Adipose tissue (tissue), 3 donors: ENCODE measurements at regions not wholly inside any gene's neighbourhood (a gene's known extent, or its start where the extent isn't known, plus 50 kb on each side); places are given as distances from the start of the nearest gene placed in this dataset.

Source experiments
- H3K27ac ChIP-seq: one replicate; pipeline ENCODE4 v1.5.1; 2013; ENCODE audit warnings: low read depth, low read length
- WGBS, 3 donors: extraction: QIAGEN DNeasy Blood & Tissue Kit; methylation state at CpG; one replicate each; pipeline ENCODE4 v1.1.7; 2013; 5-methylcytosine and 5-hydroxymethylcytosine counted together
- donor health status: healthy with polysubstance abuse.
- donor health status: Bipolar disorder and iron deficiency.
- donor health status: healthy.

DNA sequence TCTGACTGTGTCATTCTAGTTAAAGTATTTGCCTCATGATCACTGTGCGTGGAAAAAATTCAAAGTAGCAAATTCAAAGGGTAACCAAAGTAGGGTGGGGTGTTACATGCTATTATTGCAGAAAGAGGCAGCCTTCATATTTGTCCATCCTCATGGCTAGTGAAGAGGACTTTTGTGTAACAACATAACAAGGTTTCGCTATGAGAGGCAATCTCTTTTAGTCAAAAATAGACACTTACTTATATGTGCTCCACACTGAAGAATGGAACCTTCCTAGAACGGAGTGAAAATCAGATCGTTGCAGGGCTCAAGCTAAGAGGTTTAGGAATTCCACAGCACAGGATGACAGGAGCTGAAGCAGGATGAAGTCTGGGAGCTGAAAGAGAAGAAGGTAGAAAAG, 345.1 kb upstream of the CBLB start:
- H3K27ac ChIP-seq = no peak overlapping the region
- 78 to 95% (median 94%) methylated on average over 4 of the region's 4 CpGs for WGBS, 3 donors

GRCh38 chr3:106214641-106215040, 345.8 kb upstream of the CBLB start:
- 76 to 87% (median 86%) methylated on average over 4 of the region's 4 CpGs for WGBS, 3 donors

DNA sequence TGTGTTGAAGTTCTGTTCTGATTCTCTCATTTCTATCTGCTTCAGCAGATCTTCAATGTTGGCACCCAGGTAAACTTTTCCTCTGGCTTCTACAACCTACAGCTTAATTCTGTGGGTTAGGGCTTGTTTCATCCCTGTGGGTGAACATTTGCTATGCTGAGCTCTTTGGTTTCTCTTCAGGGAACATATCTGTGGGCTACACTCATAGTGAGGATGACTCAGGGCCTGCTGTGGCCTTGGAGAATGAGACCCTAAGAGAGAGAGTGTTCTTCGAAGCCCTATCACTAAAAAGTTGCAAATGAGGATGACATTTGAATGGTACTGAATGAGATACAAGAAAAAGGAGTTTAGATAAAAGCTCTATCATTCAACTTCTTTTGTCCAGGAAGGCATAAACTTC, 346.2 kb upstream of the CBLB start:
- 68 to 94% (median 92%) methylated on average over 1 of the region's 1 CpG for WGBS, 3 donors
- no peak overlapping the region for H3K27ac ChIP-seq

More at GRCh38 chr3:106214641-106215040, 345.8 kb upstream of the CBLB start:
- H3K27ac ChIP-seq = no peak overlapping the region

DNA sequence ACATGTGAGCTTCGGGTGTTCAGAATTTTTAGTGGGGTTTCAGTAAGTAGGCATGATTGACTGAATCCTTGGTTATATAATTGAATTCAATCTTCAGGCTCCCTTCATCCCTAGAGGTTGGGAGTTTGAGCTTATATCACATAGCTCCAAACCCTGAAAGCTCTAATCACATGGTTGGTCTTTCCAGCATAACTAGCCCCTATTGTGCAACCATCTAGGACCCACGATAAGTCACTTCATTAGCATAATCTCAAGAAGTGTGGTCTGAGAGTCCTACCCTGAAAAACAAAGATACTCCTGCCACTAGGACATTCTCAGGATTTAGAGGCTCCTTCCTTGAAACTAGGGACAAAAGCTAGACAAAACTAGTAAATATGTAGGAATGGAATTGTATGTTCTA, 348.9 kb upstream of the CBLB start:
- 74 to 95% (median 90%) methylated on average over 2 of the region's 2 CpGs for WGBS, 3 donors
- H3K27ac ChIP-seq = no peak overlapping the region

- H3K27ac ChIP-seq = no peak overlapping the region
- 73 to 97% (median 74%) methylated on average over 3 of the region's 3 CpGs for WGBS, 3 donors
These were observed 358.3 kb upstream of the CBLB start for GRCh38 chr3:106227068-106227467.

DNA sequence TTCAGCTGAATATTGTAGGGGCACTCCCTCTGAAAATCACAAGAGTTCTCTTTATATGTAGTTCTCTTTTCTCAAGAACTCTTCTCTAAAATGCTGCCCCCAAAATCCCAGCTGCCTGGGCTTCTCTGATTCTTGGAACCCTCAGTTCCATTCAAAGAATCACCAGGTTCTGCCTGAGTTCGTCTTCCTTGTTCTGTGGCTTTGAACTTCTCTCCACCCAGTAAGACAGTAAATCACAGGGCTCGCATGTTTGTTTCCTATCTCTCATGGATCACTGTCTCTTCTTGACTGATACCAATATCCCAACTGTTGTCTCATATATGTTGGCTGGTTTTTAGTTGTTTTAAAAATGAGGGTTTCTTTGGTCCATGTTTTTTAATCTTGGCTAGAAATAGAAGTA, 359.5 kb upstream of the CBLB start:
- no peak overlapping the region for H3K27ac ChIP-seq
- 60 to 77% (median 74%) methylated on average over 2 of the region's 2 CpGs for WGBS, 3 donors

DNA sequence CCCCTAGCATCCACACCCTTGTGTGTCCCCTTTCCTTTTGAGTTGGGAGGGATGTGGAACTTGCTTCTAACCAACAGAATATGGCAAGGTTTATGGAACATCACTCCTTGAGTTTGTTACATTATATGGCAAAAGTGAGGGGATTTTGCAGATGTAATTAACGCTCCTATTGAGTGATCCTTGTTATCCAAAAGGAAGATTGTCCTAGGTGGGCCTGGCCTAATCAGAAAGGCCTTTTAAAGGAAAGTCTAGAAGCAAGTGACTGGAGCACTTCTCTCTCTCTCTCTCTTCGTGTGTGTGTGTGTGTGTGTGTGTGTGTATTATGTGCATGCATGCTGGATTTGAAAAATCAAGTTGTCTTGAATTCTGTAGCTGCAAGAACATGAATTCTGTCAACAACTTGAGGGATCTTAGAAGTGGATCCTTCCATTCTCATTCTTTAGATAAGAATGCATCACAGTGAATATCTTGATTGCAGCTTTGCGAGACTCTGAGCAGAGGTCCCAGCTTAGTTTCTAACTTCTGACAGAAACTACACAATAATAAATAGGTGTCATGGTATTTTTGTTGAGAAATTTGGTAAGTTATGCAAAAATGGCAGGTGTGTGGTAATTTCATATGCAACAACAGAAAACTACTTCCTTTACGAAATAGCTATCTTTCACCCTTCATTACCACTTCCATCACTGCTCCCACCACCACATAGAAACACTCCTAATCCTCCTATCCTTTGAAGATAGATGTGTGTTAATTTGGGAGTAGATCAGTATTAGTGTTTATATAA, 360.9 kb upstream of the CBLB start:
- H3K27ac ChIP-seq = no peak overlapping the region
- WGBS, 3 donors = 77 to 89% (median 86%) methylated on average over 4 of the region's 4 CpGs

DNA sequence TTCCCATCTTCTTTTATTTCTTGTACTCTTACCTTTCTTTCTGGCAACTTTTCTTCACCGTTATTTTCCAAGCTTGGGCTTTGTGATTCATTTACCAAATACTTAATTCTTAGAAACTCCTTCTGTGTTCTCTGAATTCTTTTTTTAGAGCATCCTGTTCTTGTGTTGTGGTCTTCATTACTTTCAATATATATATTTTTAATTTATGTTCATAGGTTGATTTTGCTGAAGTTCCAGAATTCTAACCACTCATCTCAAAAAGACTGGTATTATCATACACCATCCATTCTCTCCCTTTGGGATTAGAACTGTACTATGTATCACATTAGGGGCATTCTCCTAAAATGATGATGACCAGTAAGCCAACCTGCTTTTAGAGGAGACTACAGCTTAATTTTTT, 362.3 kb upstream of the CBLB start:
- no peak overlapping the region for H3K27ac ChIP-seq
- WGBS, 3 donors = 68 to 77% (median 75%) methylated on average over 1 of the region's 1 CpG

DNA sequence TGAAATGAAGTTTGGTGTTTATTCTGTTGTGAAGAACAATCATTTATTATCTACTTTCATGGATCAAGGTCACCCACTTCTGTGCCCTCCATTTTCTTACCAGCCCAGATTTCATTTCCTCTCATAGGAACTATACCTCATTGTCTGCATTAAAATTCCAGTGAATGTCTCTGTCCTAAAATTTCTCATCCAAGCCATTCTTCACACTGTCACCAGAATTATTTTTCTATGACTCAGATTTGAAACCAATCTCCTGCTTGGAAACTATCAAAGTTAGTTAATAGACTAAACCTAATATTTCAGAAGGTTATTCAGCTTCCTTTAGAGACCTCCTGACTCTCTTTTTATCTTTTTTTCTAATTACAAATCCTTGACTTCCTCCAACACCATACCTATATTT, 364.1 kb upstream of the CBLB start:
- no peak overlapping the region for H3K27ac ChIP-seq

DNA sequence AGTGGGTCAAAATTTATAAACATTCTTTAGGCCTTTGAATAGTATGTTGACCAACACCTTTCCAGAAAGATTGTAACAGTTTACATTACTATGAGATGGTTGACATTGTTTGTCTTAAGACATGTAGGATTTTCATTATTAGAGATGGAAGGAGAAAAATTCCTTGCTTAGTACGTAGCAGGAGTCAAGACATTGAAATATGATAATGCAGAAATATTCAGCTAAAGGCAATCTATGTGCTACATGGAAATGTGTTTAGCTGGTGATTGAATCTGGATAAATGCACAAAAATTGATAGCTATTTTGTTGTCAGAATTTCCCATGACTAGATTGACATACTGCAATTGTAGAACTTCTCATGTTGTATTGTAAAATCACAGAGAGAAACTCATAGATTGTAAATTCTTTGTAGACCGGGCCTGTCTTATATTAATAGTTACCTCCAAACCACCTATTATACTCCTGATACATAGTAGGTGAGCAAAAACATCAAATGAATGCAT, 370.4 kb upstream of the CBLB start:
- WGBS, 3 donors = 88 to 96% (median 95%) methylated on average over 2 of the region's 2 CpGs
- no peak overlapping the region for H3K27ac ChIP-seq

- H3K27ac ChIP-seq = no peak overlapping the region
- 49 to 80% (median 70%) methylated on average over 2 of the region's 2 CpGs for WGBS, 3 donors
These were observed 372.8 kb upstream of the CBLB start for GRCh38 chr3:106241593-106241992.

GRCh38 chr3:106242781-106243180, 374.0 kb upstream of the CBLB start:
- WGBS, 3 donors = 70 to 88% (median 87%) methylated on average over 3 of the region's 3 CpGs
- H3K27ac ChIP-seq = no peak overlapping the region

- no peak overlapping the region for H3K27ac ChIP-seq
These were observed 376.6 kb upstream of the CBLB start for GRCh38 chr3:106245400-106245799.

DNA sequence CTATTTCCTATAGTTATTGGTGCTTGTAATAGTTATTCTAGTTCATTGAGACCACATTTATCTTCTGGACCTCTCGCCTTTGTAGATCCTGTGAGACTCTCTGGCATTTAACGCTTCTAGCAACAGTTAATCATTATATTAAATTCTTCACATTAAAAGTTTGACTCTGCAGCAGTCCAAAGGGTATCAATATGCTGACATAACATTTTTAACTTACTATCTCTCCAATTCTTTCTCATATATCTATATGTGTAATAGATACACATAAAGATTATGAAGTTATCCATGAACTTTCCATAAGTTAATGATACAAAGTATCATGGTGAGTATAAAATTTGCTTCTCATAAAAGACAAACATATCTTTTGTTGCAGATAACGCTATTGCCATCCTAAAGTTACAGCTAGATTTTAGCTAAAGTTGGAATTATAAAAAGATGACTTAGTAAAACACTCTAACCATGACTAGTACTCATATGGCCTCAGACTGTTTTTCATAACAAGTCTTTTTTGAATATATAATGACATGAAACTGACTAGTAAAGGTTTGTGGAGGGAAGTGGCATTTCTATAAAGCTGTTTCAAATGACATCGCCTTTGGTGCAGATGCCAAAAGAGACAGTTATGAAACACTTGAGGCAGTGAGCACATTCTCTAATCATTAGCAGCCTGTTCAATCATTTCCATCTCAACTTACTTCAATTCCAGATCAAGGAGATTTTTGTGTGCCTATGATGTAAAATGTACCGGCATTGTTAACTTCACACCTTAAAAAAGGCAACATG, 379.3 kb upstream of the CBLB start:
- no peak overlapping the region for H3K27ac ChIP-seq
- WGBS, 3 donors = 62 to 93% (median 92%) methylated on average over 5 of the region's 5 CpGs

- no peak overlapping the region for H3K27ac ChIP-seq
- WGBS, 3 donors = 25 to 91% (median 88%) methylated on average over 2 of the region's 2 CpGs
These were observed 380.3 kb upstream of the CBLB start for GRCh38 chr3:106249159-106249558.

- no peak overlapping the region for H3K27ac ChIP-seq
These were observed 381.2 kb upstream of the CBLB start for GRCh38 chr3:106249981-106250380.

GRCh38 chr3:106251160-106251892, 382.5 kb upstream of the CBLB start:
- WGBS, 3 donors = 84 to 92% (median 89%) methylated on average over 2 of the region's 2 CpGs

GRCh38 chr3:106255870-106256248, 387.0 kb upstream of the CBLB start:
- WGBS, 3 donors = 69 to 97% (median 91%) methylated on average over 6 of the region's 6 CpGs
- no peak overlapping the region for H3K27ac ChIP-seq

More at GRCh38 chr3:106251160-106251892, 382.5 kb upstream of the CBLB start:
- no peak overlapping the region for H3K27ac ChIP-seq

DNA sequence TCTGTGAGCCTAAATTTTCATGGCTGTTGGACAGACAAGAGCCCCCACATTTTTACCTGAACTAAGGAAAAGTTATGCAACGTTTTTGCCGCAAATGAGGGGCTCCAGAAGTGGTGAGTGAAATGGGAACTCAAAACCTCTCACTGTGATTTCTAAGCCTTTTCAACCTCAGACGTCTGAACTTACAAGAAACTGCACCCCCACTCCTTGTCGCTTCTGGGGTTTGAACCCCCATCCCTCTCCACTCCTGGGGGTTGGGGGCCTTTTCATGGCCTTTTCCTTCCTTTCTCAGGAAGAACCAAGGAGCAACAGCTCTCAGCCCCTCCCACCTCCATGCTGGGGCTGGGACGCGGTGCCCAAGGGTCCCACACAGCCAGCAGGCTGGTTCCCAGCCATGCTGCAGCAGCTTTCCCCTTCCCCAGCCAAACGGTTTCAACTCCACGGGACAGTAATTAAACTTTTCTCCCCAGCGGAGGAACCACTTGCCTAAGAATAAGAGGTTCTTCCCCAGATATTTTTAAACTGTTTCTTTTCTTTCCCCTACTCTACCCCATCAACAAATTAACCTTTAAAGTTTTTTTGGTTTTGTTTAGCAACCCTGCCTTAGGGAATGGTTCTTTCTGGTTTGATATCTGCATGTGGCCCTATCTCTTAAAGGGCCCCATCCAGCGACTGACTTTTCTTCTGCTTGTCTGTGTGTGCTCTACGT, 387.6 kb upstream of the CBLB start:
- no peak overlapping the region for H3K27ac ChIP-seq
- WGBS, 3 donors = 73 to 91% (median 88%) methylated on average over 11 of the region's 11 CpGs
